H1 (cell line): ENCODE measurements at regions not wholly inside any gene's neighbourhood (a gene's known extent, or its start where the extent isn't known, plus 50 kb on each side); places are given as distances from the start of the nearest gene placed in this dataset.

ENCODE experiments used
- CTCF ChIA-PET: fragments of 300-600 bp; sonication (Branson Sonifier 250); formaldehyde crosslinking; loops from one replicate; lab custom pipeline; 2021; ENCODE audit not compliant: partially characterized antibody; lab: Charles Lee
- POLR2A ChIA-PET: fragments of 300-600 bp; sonication (Branson Sonifier 250); formaldehyde crosslinking; loops from one replicate; lab custom pipeline; 2021; ENCODE audit warnings: inconsistent platforms; ENCODE audit not compliant: partially characterized antibody; lab: Charles Lee
- DNase-seq, 2 experiments: peaks; one replicate each; pipeline versions ENCODE4 v3.0.0 to v3.0.0-alpha.2; 2010 to 2022; ENCODE audit warnings: low spot score in 2 of 2, low read depth in 1 of 2, mixed read lengths in 1 of 2
- FAIRE-seq: peaks from 2 replicates; lab custom pipeline; 2011; peaks lifted over from hg19 to GRCh38; lab: Jason Lieb, UNC
- H2AFZ ChIP-seq: 2 replicates; pipeline ENCODE4 v1.8.1; 2012; ENCODE audit warnings: low read length, inconsistent platforms
- H2AK5ac ChIP-seq: 2 replicates; pipeline ENCODE4 v1.6.1; 2013; ENCODE audit warnings: low read depth, low read length
- H2BK120ac ChIP-seq: replicated peaks from 2 replicates; pipeline ENCODE3; 2013; ENCODE audit warnings: low read depth, low read length, inconsistent platforms
- H2BK12ac ChIP-seq: 2 replicates; pipeline ENCODE4 v1.6.1; 2013; ENCODE audit warnings: low read depth, low read length
- H2BK15ac ChIP-seq: 2 replicates; pipeline ENCODE4 v1.6.1; 2013; ENCODE audit warnings: low read length
- H2BK20ac ChIP-seq: 2 replicates; pipeline ENCODE4 v1.6.1; 2013; ENCODE audit warnings: low read length
- H2BK5ac ChIP-seq: 2 replicates; pipeline ENCODE4 v1.6.1; 2013; ENCODE audit warnings: low read depth, low read length
- H3K14ac ChIP-seq: 2 replicates; pipeline ENCODE4 v1.6.1; 2013; ENCODE audit warnings: inconsistent platforms; ENCODE audit not compliant: insufficient read length
- H3K18ac ChIP-seq: 2 replicates; pipeline ENCODE4 v1.6.1; 2013; ENCODE audit warnings: low read length; ENCODE audit errors: extremely low read depth
- H3K23ac ChIP-seq: 2 replicates; pipeline ENCODE4 v1.6.1; 2013; ENCODE audit warnings: inconsistent platforms; ENCODE audit not compliant: insufficient read length
- H3K23me2 ChIP-seq: 2 replicates; pipeline ENCODE4 v1.6.1; 2013; ENCODE audit warnings: low read depth, low read length
- H3K27ac ChIP-seq: 2 replicates; pipeline ENCODE4 v1.6.1; 2011; ENCODE audit warnings: low read depth, low read length, inconsistent platforms
- H3K27me3 ChIP-seq, 4 experiments: replicated peaks in 1 of 4; 1 replicate in 1 of 4; 2 replicates in 3 of 4; pipeline versions ENCODE4 v1.6.1 to v1.8.1; 2011 to 2013; ENCODE audit warnings: low read length in 3 of 4, mild to moderate bottlenecking in 3 of 4, inconsistent platforms in 2 of 4, mixed read lengths in 2 of 4, moderate library complexity in 1 of 4; ENCODE audit not compliant: control insufficient read depth in 3 of 4, insufficient read depth in 3 of 4; ENCODE audit errors: extremely low read depth in 1 of 4
- H3K36me3 ChIP-seq, 4 experiments: 2 replicates each; pipeline versions ENCODE4 v1.6.1 to v1.8.1; 2011 to 2013; ENCODE audit warnings: mild to moderate bottlenecking in 4 of 4, low read length in 3 of 4, moderate library complexity in 2 of 4, control low read depth in 1 of 4, inconsistent platforms in 1 of 4; ENCODE audit not compliant: insufficient read depth in 4 of 4, control insufficient read depth in 2 of 4
- H3K4ac ChIP-seq: replicated peaks from 2 replicates; pipeline ENCODE3; 2013; ENCODE audit warnings: low read length, low read depth, mixed read lengths, inconsistent platforms; ENCODE audit not compliant: insufficient read length
- H3K4me1 ChIP-seq, 4 experiments: replicated peaks in 1 of 4; 1 replicate in 1 of 4; 2 replicates in 3 of 4; pipeline versions ENCODE4 v1.6.1 to v1.8.1; 2011 to 2013; ENCODE audit warnings: low read length in 3 of 4, inconsistent platforms in 2 of 4, mixed read lengths in 1 of 4; ENCODE audit not compliant: insufficient read depth in 4 of 4, control insufficient read depth in 3 of 4
- H3K4me2 ChIP-seq, 2 experiments: 2 replicates each; pipeline versions ENCODE4 v1.6.1 to v1.8.1; 2011 to 2013; ENCODE audit warnings: low read depth in 2 of 2, low read length in 2 of 2, control low read depth in 1 of 2, inconsistent platforms in 1 of 2, mild to moderate bottlenecking in 1 of 2; ENCODE audit not compliant: insufficient read depth in 1 of 2
- H3K4me3 ChIP-seq, 4 experiments: fragments of 200-600, 300-600 bp in 1 of 4; sonication (generic), shearing (Covaris generic), sonication (Bioruptor Twin) in 1 of 4; 2 replicates each; pipeline versions ENCODE4 v1.5.1 to v1.8.1; 2011 to 2016; ENCODE audit warnings: low read length in 4 of 4, low read depth in 3 of 4, control low read depth in 2 of 4, inconsistent platforms in 2 of 4, mild to moderate bottlenecking in 2 of 4, mixed read lengths in 1 of 4, moderate library complexity in 1 of 4; ENCODE audit not compliant: insufficient read depth in 2 of 4; ENCODE audit errors: extremely low read depth in 1 of 4
- H3K56ac ChIP-seq: replicated peaks from 2 replicates; pipeline ENCODE3; 2013; ENCODE audit warnings: low read depth, mild to moderate bottlenecking, mixed read lengths, low read length, inconsistent platforms; ENCODE audit not compliant: insufficient read length
- H3K79me1 ChIP-seq: 2 replicates; pipeline ENCODE4 v1.6.1; 2013; ENCODE audit warnings: low read depth, low read length, control low read depth
- H3K79me2 ChIP-seq, 2 experiments: 2 replicates each; pipeline versions ENCODE4 v1.6.1 to v1.8.1; 2012 to 2013; ENCODE audit warnings: low read length in 2 of 2, mild to moderate bottlenecking in 2 of 2, inconsistent platforms in 1 of 2; ENCODE audit not compliant: insufficient read depth in 2 of 2, control insufficient read depth in 1 of 2
- H3K9ac ChIP-seq, 4 experiments: replicated peaks in 1 of 4; 1 replicate in 1 of 4; 2 replicates in 3 of 4; pipeline versions ENCODE4 v1.6.1 to v1.8.1; 2011 to 2013; ENCODE audit warnings: low read depth in 3 of 4, low read length in 3 of 4, control low read depth in 2 of 4, mild to moderate bottlenecking in 2 of 4, moderate library complexity in 2 of 4, inconsistent platforms in 1 of 4; ENCODE audit errors: extremely low read depth in 1 of 4
- H3K9me3 ChIP-seq, 2 experiments: 2 replicates each; pipeline versions ENCODE4 v1.6.1 to v1.8.1; 2012 to 2013; ENCODE audit warnings: mild to moderate bottlenecking in 2 of 2, moderate library complexity in 2 of 2, control low read depth in 1 of 2, inconsistent platforms in 1 of 2, low read depth in 1 of 2, low read length in 1 of 2, mixed read lengths in 1 of 2; ENCODE audit not compliant: insufficient read depth in 2 of 2
- H4K20me1 ChIP-seq, 2 experiments: replicated peaks in 1 of 2; 2 replicates each; pipeline versions ENCODE3 to v1.8.1; 2011 to 2013; ENCODE audit warnings: inconsistent platforms in 2 of 2, low read length in 2 of 2, mild to moderate bottlenecking in 1 of 2; ENCODE audit not compliant: insufficient read depth in 2 of 2, control insufficient read depth in 1 of 2
- H4K5ac ChIP-seq: 2 replicates; pipeline ENCODE4 v1.6.1; 2013; ENCODE audit warnings: low read length, low read depth, mixed read lengths, inconsistent platforms; ENCODE audit not compliant: insufficient read length
- H4K8ac ChIP-seq: 2 replicates; pipeline ENCODE4 v1.8.0; 2013; ENCODE audit warnings: mild to moderate bottlenecking, moderate library complexity, low read length, inconsistent platforms; ENCODE audit not compliant: insufficient read depth; ENCODE audit errors: extremely low read depth
- H4K91ac ChIP-seq: replicated peaks from 2 replicates; pipeline ENCODE3; 2013; ENCODE audit warnings: low read length, mixed read lengths, inconsistent platforms; ENCODE audit not compliant: insufficient read length
- ATF3 ChIP-seq: IDR thresholded peaks from 2 replicates; pipeline ENCODE4 v1.6.1; 2011; ENCODE audit warnings: low read depth, mild to moderate bottlenecking, low read length; ENCODE audit not compliant: insufficient read depth
- BACH1 ChIP-seq: IDR thresholded peaks from 2 replicates; pipeline ENCODE4 v1.6.1; 2012; ENCODE audit warnings: low read length, improper control_type of control experiment
- BCL11A ChIP-seq, 2 experiments: IDR thresholded peaks; one replicate each; pipeline ENCODE4 v1.6.1; 2011; ENCODE audit warnings: low read depth in 2 of 2, low read length in 2 of 2, mild to moderate bottlenecking in 2 of 2
- EGR1 ChIP-seq: IDR thresholded peaks from 2 replicates; pipeline ENCODE4 v1.6.1; 2011; ENCODE audit warnings: low read depth, low read length, borderline replicate concordance
- EZH2 ChIP-seq: fragments of 200-600 bp; sonication (generic); IDR thresholded peaks from 2 replicates; pipeline ENCODE4 v1.7.1; 2012; ENCODE audit warnings: low read depth, mild to moderate bottlenecking, moderate library complexity, low read length, inconsistent platforms; ENCODE audit not compliant: severe bottlenecking
- HDAC2 ChIP-seq, 2 experiments: fragments of 300-600 bp in 1 of 2; sonication (generic) in 1 of 2; IDR thresholded peaks; 2 replicates each; pipeline ENCODE4 v1.6.1; 2011 to 2012; ENCODE audit warnings: low read depth in 2 of 2, low read length in 2 of 2, mild to moderate bottlenecking in 2 of 2, moderate library complexity in 2 of 2, borderline replicate concordance in 1 of 2, inconsistent platforms in 1 of 2
- JUND ChIP-seq: IDR thresholded peaks from 2 replicates; pipeline ENCODE4 v1.6.1; 2011; ENCODE audit warnings: mild to moderate bottlenecking, improper control_type of control experiment, low read length
- MAFK ChIP-seq: IDR thresholded peaks from 2 replicates; pipeline ENCODE4 v1.6.1; 2012; ENCODE audit warnings: low read depth, mild to moderate bottlenecking, improper control_type of control experiment, low read length
- MAX ChIP-seq: IDR thresholded peaks from 2 replicates; pipeline ENCODE4 v1.6.1; 2012; ENCODE audit warnings: inconsistent platforms
- NRF1 ChIP-seq: IDR thresholded peaks from 2 replicates; pipeline ENCODE4 v1.6.1; 2011; ENCODE audit warnings: mild to moderate bottlenecking, low read depth, low read length, improper control_type of control experiment
- RXRA ChIP-seq: IDR thresholded peaks from 2 replicates; pipeline ENCODE4 v1.6.1; 2011; ENCODE audit warnings: low read depth, mild to moderate bottlenecking, low read length, moderate library complexity; ENCODE audit not compliant: insufficient read depth
- SP1 ChIP-seq: IDR thresholded peaks from 2 replicates; pipeline ENCODE4 v1.6.1; 2011; ENCODE audit warnings: low read depth, low read length
- SRF ChIP-seq: IDR thresholded peaks from 2 replicates; pipeline ENCODE4 v1.6.1; 2011; ENCODE audit warnings: mild to moderate bottlenecking, low read depth, low read length, moderate library complexity
- TBP ChIP-seq: IDR thresholded peaks from 2 replicates; pipeline ENCODE4 v1.6.1; 2011; ENCODE audit warnings: low read depth, low read length, improper control_type of control experiment
- WGBS, 2 experiments: shearing (Covaris generic) in 1 of 2; methylation state at CpG; one replicate each; pipeline versions ENCODE4 v1.1.6 to v1.1.7; 2013 to 2015; ENCODE audit warnings: low lambda C conversion rate in 2 of 2, mixed read lengths in 2 of 2, inconsistent platforms in 1 of 2, low coverage in 1 of 2, missing lambda C conversion rate in 1 of 2; ENCODE audit not compliant: insufficient replicate concordance in 2 of 2, insufficient coverage in 1 of 2, insufficient read length in 1 of 2; ENCODE audit errors: extremely low coverage in 1 of 2, missing lambda C conversion rate in 1 of 2; 5-methylcytosine and 5-hydroxymethylcytosine counted together

- Histone ChIP-seq H2BK5ac (no peak overlapping the region), H3K79me1 (no peaks in the 10 kb centered on the region), H3K27me3 (no peaks in the 10 kb centered on the region), H3K14ac (no peak overlapping the region), H4K91ac (no peak overlapping the region), H3K4me2 (no peak overlapping the region), H3K18ac (no peak overlapping the region), H2BK20ac (no peak overlapping the region), H4K5ac (no peak overlapping the region), H3K36me3 (no peaks in the 10 kb centered on the region), H2AK5ac (no peak overlapping the region), H3K4me1 (peaks cover 0 to 7% (median 1%) of the 10 kb centered on the region in 4 experiments; a peak in 2 of 7 replicates), H2AFZ (0 out of 2 replicates have a peak overlapping the region, but pooled peaks have one; percentile 57), H3K4ac (no peak overlapping the region), H3K79me2 (no peaks in the 10 kb centered on the region), H3K56ac (no peak overlapping the region), H3K27ac (no peak overlapping the region), H3K23me2 (no peaks in the 10 kb centered on the region; the same call in 1 of the 2 replicates), H2BK12ac (no peak overlapping the region), H3K4me3 (no peak overlapping the region), H3K23ac (no peak overlapping the region), H4K8ac (no peak overlapping the region), H3K9ac (no peak overlapping the region), H2BK15ac (no peak overlapping the region), H4K20me1 (no peaks in the 10 kb centered on the region), H3K9me3 (no peaks in the 10 kb centered on the region), H2BK120ac (no peak overlapping the region)
- ChIA-PET CTCF (interaction anchor here (0.7 to 3.5 kb wide), 4 partner anchors 9 to 204 kb away, joined by 3 to 19 read pairs (median 4); no protein-coding TSS in a partner anchor), POLR2A (interaction anchor here (1.1 kb wide), 1 partner anchor 64 kb away, joined by 3 read pairs; no protein-coding TSS in a partner anchor)
- WGBS, 2 experiments = 82% methylated on average over 3 of the region's 3 CpGs; no CpG with 5 or more reads in 1 of the 2 experiments
- no peak for DNase-seq
- no peak for FAIRE-seq
- TF ChIP-seq ATF3 (no peak), MAFK (no peak), SP1 (no peak), RXRA (no peak), MAX (no peak), BACH1 (no peak), JUND (no peak), SRF (no peak), BCL11A (IDR thresholded peaks at IDR 0.05; ENCODE audit: low read depth in 2 of 2, low read length in 2 of 2) (no peak), EGR1 (no peak), EZH2 (no peak), TBP (no peak), NRF1 (no peak), HDAC2 (IDR thresholded peaks at IDR 0.05; ENCODE audit: borderline replicate concordance in 1 of 2, low read depth in 2 of 2, low read length in 2 of 2) (no peak)
These were observed 218.8 kb upstream of the CAMK1G start for GRCh38 chr1:209364716-209365115.
